SK-N-SH (cell line): ENCODE measurements at regions not wholly inside any gene's neighbourhood (a gene's known extent, or its start where the extent isn't known, plus 50 kb on each side); places are given as distances from the start of the nearest gene placed in this dataset.

Experiments
- CTCF ChIA-PET: fragments of 300-600, 350-600 bp; formaldehyde crosslinking; extraction: SDS; loops from one replicate; lab custom pipeline; 2021; lab: Yijun Ruan, JAX
- POLR2A ChIA-PET: fragments of 350-600 bp; sonication (Branson Sonifier 250); formaldehyde crosslinking; extraction: SDS; loops from one replicate; lab custom pipeline; 2020; ENCODE audit warnings: antibody characterized with exemption, inconsistent platforms; lab: Yijun Ruan, JAX
- DNase-seq: peaks from one replicate; pipeline ENCODE4 v3.0.0; 2012
- H2AFZ ChIP-seq: fragments of 200-600 bp; sonication (generic); 2 replicates; pipeline ENCODE4 v1.8.1; 2016; ENCODE audit warnings: antibody characterized with exemption, mild to moderate bottlenecking, low read depth
- H3F3A ChIP-seq: fragments of 200-600 bp; sonication (generic); replicated peaks from 2 replicates; pipeline ENCODE3; 2016; ENCODE audit warnings: antibody characterized with exemption, mild to moderate bottlenecking; ENCODE audit not compliant: insufficient read depth
- H3K27ac ChIP-seq, 2 experiments: fragments of 200-500 bp in 1 of 2; fragments of 200-600 bp in 1 of 2; sonication (Bioruptor generic) in 1 of 2; sonication (generic), shearing (Covaris generic) in 1 of 2; 2 replicates each; pipeline versions ENCODE4 v1.5.1 to v1.6.1; 2014 to 2016; ENCODE audit warnings: low read depth in 2 of 2, inconsistent platforms in 1 of 2, low read length in 1 of 2, mild to moderate bottlenecking in 1 of 2, mixed read lengths in 1 of 2
- H3K27me3 ChIP-seq: fragments of 200-600 bp; sonication (generic), shearing (Covaris generic); 2 replicates; pipeline ENCODE4 v1.6.1; 2016; ENCODE audit warnings: mixed run types; ENCODE audit not compliant: insufficient read depth
- H3K36me3 ChIP-seq, 2 experiments: fragments of 200-500 bp in 1 of 2; fragments of 200-600 bp in 1 of 2; sonication (Bioruptor generic) in 1 of 2; sonication (generic) in 1 of 2; replicated peaks in 1 of 2; 2 replicates each; pipeline versions ENCODE3 to v1.5.1; 2014 to 2016; ENCODE audit warnings: low read length in 1 of 2, mild to moderate bottlenecking in 1 of 2; ENCODE audit not compliant: insufficient read depth in 2 of 2, control insufficient read depth in 1 of 2
- H3K4me1 ChIP-seq, 2 experiments: fragments of 200-500 bp in 1 of 2; fragments of 200-600 bp in 1 of 2; sonication (Bioruptor generic) in 1 of 2; sonication (generic), shearing (Covaris generic) in 1 of 2; 2 replicates each; pipeline versions ENCODE4 v1.5.1 to v1.6.1; 2014 to 2016; ENCODE audit warnings: low read depth in 1 of 2, low read length in 1 of 2, mixed run types in 1 of 2; ENCODE audit not compliant: insufficient read depth in 2 of 2, control insufficient read depth in 1 of 2
- H3K4me2 ChIP-seq: fragments of 200-600 bp; sonication (generic), shearing (Covaris generic); 2 replicates; pipeline ENCODE4 v1.6.1; 2017; ENCODE audit warnings: mixed run types
- H3K4me3 ChIP-seq, 2 experiments: fragments of 200-500 bp in 1 of 2; fragments of 200-600 bp in 1 of 2; sonication (Bioruptor generic) in 1 of 2; sonication (generic), shearing (Covaris generic) in 1 of 2; 2 replicates each; pipeline versions ENCODE4 v1.5.1 to v1.8.1; 2014 to 2016; ENCODE audit warnings: low read depth in 2 of 2, inconsistent platforms in 1 of 2, low read length in 1 of 2, mild to moderate bottlenecking in 1 of 2, mixed read lengths in 1 of 2, moderate library complexity in 1 of 2
- H3K79me2 ChIP-seq: fragments of 200-600 bp; sonication (generic); 2 replicates; pipeline ENCODE4 v1.8.1; 2017; ENCODE audit warnings: mild to moderate bottlenecking; ENCODE audit not compliant: insufficient read depth
- H3K9ac ChIP-seq: fragments of 200-600 bp; sonication (generic); 2 replicates; pipeline ENCODE4 v1.6.1; 2017; ENCODE audit warnings: mixed run types
- H3K9me2 ChIP-seq: fragments of 200-600 bp; sonication (generic); 2 replicates; pipeline ENCODE4 v1.6.1; 2017; ENCODE audit warnings: mixed run types
- H3K9me3 ChIP-seq: fragments of 200-600 bp; sonication (generic); 2 replicates; pipeline ENCODE4 v1.6.1; 2017; ENCODE audit warnings: mixed run types, mild to moderate bottlenecking, moderate library complexity
- H4K20me1 ChIP-seq: fragments of 200-600 bp; sonication (generic); 2 replicates; pipeline ENCODE4 v1.6.1; 2017; ENCODE audit warnings: mild to moderate bottlenecking, mixed run types; ENCODE audit not compliant: insufficient read depth
- IRF3 ChIP-seq: fragments of 150-350 bp; IDR thresholded peaks from 2 replicates; pipeline ENCODE4 v1.6.1; 2016; ENCODE audit warnings: mild to moderate bottlenecking, low read depth, low read length
- MXI1 ChIP-seq: IDR thresholded peaks from 2 replicates; pipeline ENCODE4 v1.6.1; 2012; ENCODE audit warnings: mild to moderate bottlenecking, low read depth, low read length, improper control_type of control experiment
- NRF1 ChIP-seq: IDR thresholded peaks from 2 replicates; pipeline ENCODE4 v1.6.1; 2012; ENCODE audit warnings: low read depth, mild to moderate bottlenecking, low read length
- RCOR1 ChIP-seq: fragments of 150-350 bp; IDR thresholded peaks from 2 replicates; pipeline ENCODE4 v1.6.1; 2017; ENCODE audit warnings: antibody characterized with exemption, low read length
- REST ChIP-seq: IDR thresholded peaks from 2 replicates; pipeline ENCODE4 v1.6.1; 2012; ENCODE audit warnings: mild to moderate bottlenecking, low read depth, low read length, moderate library complexity
- SIN3A ChIP-seq: IDR thresholded peaks from 2 replicates; pipeline ENCODE4 v1.6.1; 2012; ENCODE audit warnings: low read depth, mild to moderate bottlenecking, low read length, moderate library complexity, borderline replicate concordance
- TEAD4 ChIP-seq: IDR thresholded peaks from 2 replicates; pipeline ENCODE4 v1.4.0; 2012; ENCODE audit warnings: mild to moderate bottlenecking, borderline replicate concordance; ENCODE audit not compliant: insufficient read depth
- USF1 ChIP-seq: IDR thresholded peaks from 2 replicates; pipeline ENCODE4 v1.4.0; 2012; ENCODE audit warnings: low read depth, borderline replicate concordance
- WGBS: methylation state at CpG from one replicate; pipeline ENCODE4 v1.1.6; 2017; ENCODE audit warnings: low lambda C conversion rate; 5-methylcytosine and 5-hydroxymethylcytosine counted together

GRCh38 chr5:171614971-171615653 lies 170.5 kb upstream of the SMIM23 start:
- peaks cover 0 to 13% of the 10 kb centered on the region in 2 experiments; a peak in 1 of 4 replicates for H3K4me1 ChIP-seq
- H3K4me2 ChIP-seq, result no peak overlapping the region
- no peak overlapping the region for H3K4me3 ChIP-seq
- no peaks in the 10 kb centered on the region for H3K9me2 ChIP-seq
- no peak overlapping the region for H3K27ac ChIP-seq
- H3K27me3 ChIP-seq, result peaks cover 8% of the 10 kb centered on the region; the same call in 1 of the 2 replicates
- CTCF ChIA-PET, result interaction anchor here (0.5 to 1.7 kb wide), 6 partner anchors 10 to 231 kb away, joined by 3 to 6 read pairs (median 4); no protein-coding TSS in a partner anchor
- no peaks in the 10 kb centered on the region for H3K9me3 ChIP-seq
- H3K9ac ChIP-seq, result no peak overlapping the region
- peak; percentile 48 for DNase-seq
- H3K36me3 ChIP-seq, result no peaks in the 10 kb centered on the region
- H2AFZ ChIP-seq, result no peak overlapping the region
- TF ChIP-seq REST (no peak), SIN3A (no peak), NRF1 (no peak), MXI1 (no peak), USF1 (no peak), IRF3 (no peak), RCOR1 (no peak), TEAD4 (no peak)
- no peaks in the 10 kb centered on the region for H3K79me2 ChIP-seq
- H3F3A ChIP-seq, result no peaks in the 10 kb centered on the region
- H4K20me1 ChIP-seq, result no peaks in the 10 kb centered on the region
- POLR2A ChIA-PET, result interaction anchor here (0.6 kb wide), 1 partner anchor 299 kb away, joined by 3 read pairs; no protein-coding TSS in a partner anchor
- 72% methylated on average over 19 of the region's 22 CpGs for WGBS
